ENCODE measurements at regions not wholly inside any gene's neighbourhood (a gene's known extent, or its start where the extent isn't known, plus 50 kb on each side); places are given as distances from the start of the nearest gene placed in this dataset.

- H3K79me2 ChIP-seq (ENCODE audit: control insufficient read depth, insufficient read depth, low read length): no peaks in the 10 kb centered on the region
- H3K4me2 ChIP-seq (ENCODE audit: control insufficient read depth, extremely low read depth, insufficient read depth, low read depth, low read length): no peak overlapping the region
- no peaks in the 10 kb centered on the region for H3K4me1 ChIP-seq (ENCODE audit: control insufficient read depth, extremely low read depth, insufficient read depth, low read length)
- DNase-seq (ENCODE audit: low read depth, low spot score) (no peak), FAIRE-seq (no peak)
- H2AFZ ChIP-seq (ENCODE audit: control insufficient read depth, low read length): no peak overlapping the region
- H3K27ac ChIP-seq (ENCODE audit: control insufficient read depth, insufficient read depth, low read length): no peak overlapping the region
- no peak overlapping the region for H3K9ac ChIP-seq (ENCODE audit: control insufficient read depth, extremely low read depth, insufficient read depth, low read length)
- H3K9me1 ChIP-seq (ENCODE audit: control insufficient read depth, extremely low read depth, insufficient read depth, low read length): no peaks in the 10 kb centered on the region
- H4K20me1 ChIP-seq (ENCODE audit: control insufficient read depth, extremely low read depth, insufficient read depth, low read length): no peaks in the 10 kb centered on the region
- H3K36me3 ChIP-seq (ENCODE audit: control insufficient read depth in 2 of 2, extremely low read depth in 1 of 2, insufficient read depth in 2 of 2, low read length in 2 of 2): no peaks in the 10 kb centered on the region
- no peaks in the 10 kb centered on the region for H3K27me3 ChIP-seq (ENCODE audit: control insufficient read depth, extremely low read depth, insufficient read depth, low read length)
- dilution Hi-C loops (cut with MboI; ENCODE audit: extremely low pct_ligation_motif_present, low sequenced_read_pairs): no loop called here
- H3K9me3 ChIP-seq (ENCODE audit: control insufficient read depth, low read depth, low read length): no peaks in the 10 kb centered on the region
- TF ChIP-seq EZH2 (IDR thresholded peaks at IDR 0.05; ENCODE audit: low read length): no peak
- no peak for TF ChIP-seq CTCF (optimal IDR thresholded peaks at IDR 0.05 in 1 of 3, IDR thresholded peaks at IDR 0.05 in 1 of 3, conservative IDR thresholded peaks at IDR 0.05 in 1 of 3; ENCODE audit: extremely low read depth in 1 of 3, insufficient read depth in 2 of 3, low read length in 3 of 3)
- H3K4me3 ChIP-seq (ENCODE audit: control insufficient read depth in 2 of 3, extremely low read depth in 1 of 3, insufficient read depth in 2 of 3, low read depth in 1 of 3, low read length in 3 of 3): no peak overlapping the region
Observed at GRCh38 chr14:49221316-49221715, 364.9 kb downstream of the RPS29 start.

- Histone ChIP-seq H3K79me2 (ENCODE audit: control insufficient read depth, insufficient read depth, low read length) (no peaks in the 10 kb centered on the region), H3K27me3 (ENCODE audit: control insufficient read depth, extremely low read depth, insufficient read depth, low read length) (no peaks in the 10 kb centered on the region), H3K9me1 (ENCODE audit: control insufficient read depth, extremely low read depth, insufficient read depth, low read length) (no peaks in the 10 kb centered on the region), H3K9me3 (ENCODE audit: control insufficient read depth, low read depth, low read length) (no peaks in the 10 kb centered on the region), H3K4me1 (ENCODE audit: control insufficient read depth, extremely low read depth, insufficient read depth, low read length) (no peaks in the 10 kb centered on the region), H3K9ac (ENCODE audit: control insufficient read depth, extremely low read depth, insufficient read depth, low read length) (no peak overlapping the region), H3K4me2 (ENCODE audit: control insufficient read depth, extremely low read depth, insufficient read depth, low read depth, low read length) (no peak overlapping the region), H3K36me3 (ENCODE audit: control insufficient read depth in 2 of 2, extremely low read depth in 1 of 2, insufficient read depth in 2 of 2, low read length in 2 of 2) (no peaks in the 10 kb centered on the region), H2AFZ (ENCODE audit: control insufficient read depth, low read length) (no peak overlapping the region), H4K20me1 (ENCODE audit: control insufficient read depth, extremely low read depth, insufficient read depth, low read length) (no peaks in the 10 kb centered on the region), H3K27ac (ENCODE audit: control insufficient read depth, insufficient read depth, low read length) (no peak overlapping the region), H3K4me3 (ENCODE audit: control insufficient read depth in 2 of 3, extremely low read depth in 1 of 3, insufficient read depth in 2 of 3, low read depth in 1 of 3, low read length in 3 of 3) (no peak overlapping the region)
- dilution Hi-C loops (cut with MboI; ENCODE audit: extremely low pct_ligation_motif_present, low sequenced_read_pairs): no loop called here
- FAIRE-seq (no peak), DNase-seq (ENCODE audit: low read depth, low spot score) (no peak)
- TF ChIP-seq CTCF (optimal IDR thresholded peaks at IDR 0.05 in 1 of 3, IDR thresholded peaks at IDR 0.05 in 1 of 3, conservative IDR thresholded peaks at IDR 0.05 in 1 of 3; ENCODE audit: extremely low read depth in 1 of 3, insufficient read depth in 2 of 3, low read length in 3 of 3): no peak
- TF ChIP-seq EZH2 (IDR thresholded peaks at IDR 0.05; ENCODE audit: low read length): no peak
Observed at GRCh38 chr14:49220492-49220891, 365.7 kb downstream of the RPS29 start.
